ENCODE measurements at regions not wholly inside any gene's neighbourhood (a gene's known extent, or its start where the extent isn't known, plus 50 kb on each side); places are given as distances from the start of the nearest gene placed in this dataset.

- no peaks in the 10 kb centered on the region for H3K9me3 ChIP-seq (ENCODE audit: control insufficient read depth in 1 of 2, insufficient read depth in 1 of 2, low read depth in 1 of 2, low read length in 2 of 2)
- no peak overlapping the region for H2AFZ ChIP-seq (ENCODE audit: low read depth, low read length, poor library complexity, severe bottlenecking)
- H3K27me3 ChIP-seq (ENCODE audit: insufficient read depth, low read length) = no peaks in the 10 kb centered on the region
- CTCF ChIA-PET = interaction anchor here (1.1 kb wide), 1 partner anchor 12 kb away, joined by 3 read pairs; no protein-coding TSS in a partner anchor
- H3K9me2 ChIP-seq (ENCODE audit: insufficient read depth) = no peaks in the 10 kb centered on the region
- TF ChIP-seq POLR2AphosphoS5 (IDR thresholded peaks at IDR 0.05; ENCODE audit: low read depth, low read length) (no peak), SP1 (IDR thresholded peaks at IDR 0.05; ENCODE audit: low read depth) (no peak), ZNF274 (IDR thresholded peaks at IDR 0.05; ENCODE audit: low read depth, low read length) (no peak), REST (IDR thresholded peaks at IDR 0.05; ENCODE audit: low read depth) (no peak), JUND (IDR thresholded peaks at IDR 0.05) (no peak), CEBPB (IDR thresholded peaks at IDR 0.05; ENCODE audit: low read depth) (no peak), YY1 (IDR thresholded peaks at IDR 0.05; ENCODE audit: extremely low read depth, insufficient replicate concordance, low read depth, low read length) (no peak), FOSL1 (IDR thresholded peaks at IDR 0.05; ENCODE audit: low read depth) (no peak), ZBTB33 (IDR thresholded peaks at IDR 0.05; ENCODE audit: extremely low read depth, insufficient replicate concordance, low read length) (no peak), RAD21 (IDR thresholded peaks at IDR 0.05; ENCODE audit: low read depth) (no peak), SRF (IDR thresholded peaks at IDR 0.05; ENCODE audit: low read depth) (no peak)
- no peak overlapping the region for H3K27ac ChIP-seq (ENCODE audit: low read depth, low read length)
- H3K4me2 ChIP-seq (ENCODE audit: low read length) = no peak overlapping the region
- H3K4me3 ChIP-seq (replicated peaks in 1 of 2; ENCODE audit: low read depth in 1 of 2, low read length in 2 of 2) = no peak overlapping the region
- RAD21 ChIA-PET (ENCODE audit: low non-redundant PET in 1 of 2, low total read pairs in 2 of 2, uncharacterized antibody in 2 of 2, unreplicated experiment in 2 of 2) = no interaction called here
- DNase-seq (ENCODE audit: low read depth, low spot score) (no peak), ATAC-seq (no peak)
- no peak overlapping the region for H3K9ac ChIP-seq (ENCODE audit: low read length)
- no peaks in the 10 kb centered on the region for H3K36me3 ChIP-seq (ENCODE audit: control insufficient read depth in 1 of 2, insufficient read depth in 2 of 2, low read length in 2 of 2)
- H4K20me1 ChIP-seq (ENCODE audit: insufficient read depth) = no peaks in the 10 kb centered on the region
- BruUV-seq (replicated peaks) = no TSS peak
- no peaks in the 10 kb centered on the region for H3K4me1 ChIP-seq (ENCODE audit: control insufficient read depth in 1 of 2, insufficient read depth in 2 of 2, low read length in 2 of 2)
- H3K79me2 ChIP-seq (ENCODE audit: insufficient read depth, low read length) = no peaks in the 10 kb centered on the region
- intact Hi-C loops (cut with micrococcal nuclease) = no loop called here
- POLR2A ChIA-PET = no interaction called here
Measured at GRCh38 chr6:78551361-78551760, 316.0 kb upstream of the IRAK1BP1 start.
